ENCODE measurements at regions not wholly inside any gene's neighbourhood (a gene's known extent, or its start where the extent isn't known, plus 50 kb on each side); places are given as distances from the start of the nearest gene placed in this dataset.

DNA sequence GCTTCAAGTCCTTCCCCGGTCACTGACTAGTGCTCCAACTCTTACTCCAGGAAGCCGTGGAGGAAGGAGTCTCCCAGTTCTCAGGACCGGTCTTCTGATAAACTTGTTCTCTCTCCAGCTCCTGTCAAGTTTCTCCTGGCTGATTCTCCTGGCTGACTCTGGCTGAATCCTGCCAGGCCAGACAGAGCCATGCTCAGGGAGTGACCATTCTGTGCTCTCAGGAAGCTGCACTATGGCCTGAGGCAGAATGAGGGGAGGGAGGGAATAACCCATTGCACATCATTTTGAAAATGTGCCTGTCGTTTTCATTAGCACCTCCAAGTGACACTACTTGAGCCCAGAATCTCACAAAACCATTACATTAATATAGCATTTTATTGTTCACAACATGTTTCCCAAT lies 80.8 kb downstream of the IFNG start:
- Histone ChIP-seq H3K4me1 (ENCODE audit: insufficient read depth, low read length) (peaks cover 28% of the 10 kb centered on the region), H3K9ac (ENCODE audit: low read depth, low read length) (no peak overlapping the region), H3K9me3 (ENCODE audit: insufficient read depth, low read depth, low read length) (peaks cover 13% of the 10 kb centered on the region; the same call in 1 of the 2 replicates), H3K27me3 (ENCODE audit: insufficient read depth, low read length) (peaks cover 7% of the 10 kb centered on the region; the same call in 1 of the 2 replicates), H3K36me3 (ENCODE audit: insufficient read depth, low read depth, low read length) (no peaks in the 10 kb centered on the region), H3K27ac (ENCODE audit: low read length) (no peak overlapping the region), H3K4me3 (ENCODE audit: low read length) (no peak overlapping the region)

DNA sequence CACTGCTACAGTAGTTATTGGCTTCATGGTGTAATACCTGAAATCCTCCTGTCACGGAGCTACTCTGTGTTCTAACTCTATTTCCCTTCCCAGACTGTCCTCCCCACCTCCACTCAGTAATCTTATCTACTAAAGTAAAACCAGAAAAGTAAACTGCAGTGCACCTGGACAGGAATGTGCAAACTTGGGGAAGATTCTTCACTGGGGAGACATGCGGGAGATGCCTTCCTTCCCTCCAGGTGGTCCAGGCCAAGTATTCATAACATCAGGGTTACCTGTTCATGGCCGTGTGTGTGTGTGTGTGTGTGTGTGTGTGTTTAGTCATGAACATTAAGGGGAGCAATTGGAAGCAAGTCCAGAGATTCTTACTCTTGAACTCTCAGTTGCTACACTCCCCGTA lies 84.1 kb downstream of the IFNG start:
- no peak overlapping the region for H3K9ac ChIP-seq (ENCODE audit: low read depth, low read length)
- H3K27ac ChIP-seq (ENCODE audit: low read length), result no peak overlapping the region
- no peaks in the 10 kb centered on the region for H3K36me3 ChIP-seq (ENCODE audit: insufficient read depth, low read depth, low read length)
- peaks cover 13% of the 10 kb centered on the region for H3K4me1 ChIP-seq (ENCODE audit: insufficient read depth, low read length)
- peaks cover 14% of the 10 kb centered on the region; the same call in 1 of the 2 replicates for H3K27me3 ChIP-seq (ENCODE audit: insufficient read depth, low read length)
- no peaks in the 10 kb centered on the region for H3K9me3 ChIP-seq (ENCODE audit: insufficient read depth, low read depth, low read length)
- no peak overlapping the region for H3K4me3 ChIP-seq (ENCODE audit: low read length)

DNA sequence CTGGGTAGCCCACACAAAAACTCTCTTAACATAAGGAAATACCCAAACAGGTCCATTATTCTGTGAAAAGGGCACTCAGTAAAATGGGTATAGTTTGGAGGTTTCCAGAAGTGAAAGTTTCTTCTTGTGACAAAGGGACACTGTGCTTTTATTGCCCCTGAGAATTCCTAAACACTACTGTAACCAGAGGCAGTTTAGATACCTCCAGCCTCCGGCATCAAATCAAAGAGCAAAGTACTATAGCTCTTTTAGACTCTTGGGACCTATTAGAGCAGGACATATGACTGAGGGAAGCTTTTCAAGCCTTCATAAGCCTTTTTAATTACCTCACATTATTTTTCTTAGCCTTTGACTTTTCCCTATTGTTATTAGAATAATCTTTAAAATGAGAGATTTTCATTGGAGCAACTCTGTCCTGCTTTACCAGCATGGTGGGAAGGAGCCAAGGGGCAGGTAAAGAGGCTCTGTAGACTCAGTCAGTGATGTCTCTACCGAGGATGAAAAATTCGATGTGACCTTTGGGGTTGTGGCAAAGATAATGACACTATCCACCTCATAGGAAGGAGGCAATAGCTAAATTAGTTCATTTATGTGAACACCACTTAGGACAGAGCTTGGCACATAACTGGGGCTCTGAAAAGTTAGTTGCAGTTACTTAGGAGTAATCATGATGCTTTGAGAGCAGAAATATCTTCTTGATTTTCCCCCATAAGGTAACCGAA lies 85.1 kb downstream of the IFNG start:
- Histone ChIP-seq H3K27me3 (ENCODE audit: insufficient read depth, low read length) (peaks cover 14% of the 10 kb centered on the region; the same call in 1 of the 2 replicates), H3K36me3 (ENCODE audit: insufficient read depth, low read depth, low read length) (no peaks in the 10 kb centered on the region), H3K4me1 (ENCODE audit: insufficient read depth, low read length) (peaks cover 6% of the 10 kb centered on the region; the same call in 1 of the 2 replicates), H3K9me3 (ENCODE audit: insufficient read depth, low read depth, low read length) (no peaks in the 10 kb centered on the region), H3K9ac (ENCODE audit: low read depth, low read length) (no peak overlapping the region), H3K27ac (ENCODE audit: low read length) (no peak overlapping the region), H3K4me3 (ENCODE audit: low read length) (no peak overlapping the region)

DNA sequence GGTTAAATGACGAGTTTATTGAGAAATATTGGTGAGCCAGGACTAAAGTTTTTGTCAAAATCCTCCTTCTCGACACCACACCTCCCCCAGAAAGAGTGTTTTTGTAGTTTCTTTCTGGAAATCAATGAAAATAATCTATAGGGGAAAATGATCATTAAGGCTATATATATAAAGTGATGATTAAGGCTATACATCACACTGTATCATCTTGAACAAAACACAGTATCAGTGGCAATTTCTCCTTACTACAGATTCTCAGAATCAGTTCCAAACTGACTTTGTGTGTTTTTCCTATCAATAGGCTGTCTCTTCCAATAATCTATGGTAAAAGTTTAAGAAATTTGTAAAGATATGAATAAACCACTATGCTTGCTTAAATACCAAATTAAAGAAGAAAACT lies 81.7 kb downstream of the IFNG-AS1 start:
- H3K27ac ChIP-seq (ENCODE audit: low read length), result no peak overlapping the region
- H3K9ac ChIP-seq (ENCODE audit: low read depth, low read length), result no peak overlapping the region
- no peaks in the 10 kb centered on the region for H3K36me3 ChIP-seq (ENCODE audit: insufficient read depth, low read depth, low read length)
- H3K27me3 ChIP-seq (ENCODE audit: insufficient read depth, low read length), result peaks cover 14% of the 10 kb centered on the region; the same call in 1 of the 2 replicates
- peaks cover 6% of the 10 kb centered on the region; the same call in 1 of the 2 replicates for H3K4me1 ChIP-seq (ENCODE audit: insufficient read depth, low read length)
- H3K4me3 ChIP-seq (ENCODE audit: low read length), result no peak overlapping the region
- peaks cover 14% of the 10 kb centered on the region for H3K9me3 ChIP-seq (ENCODE audit: insufficient read depth, low read depth, low read length)
